Activated T-helper 17 cell treated with anti-CD3 and anti-CD28 coated beads, Interleukin-2, amount 50 U/mL, for 72 hours (primary cell): ENCODE measurements at regions not wholly inside any gene's neighbourhood (a gene's known extent, or its start where the extent isn't known, plus 50 kb on each side); places are given as distances from the start of the nearest gene placed in this dataset.
"Not testable (repeated sequence)": the region's sequence is repeated elsewhere in the genome, so short reads cannot be mapped to it uniquely, and the experiment has no call there.

Source experiments
- ATAC-seq: fragments of 150-1000 bp; cut with Tn5 transposase; replicated peaks from 2 replicates; pipeline ENCODE4 v1.10.0; 2021; ENCODE audit warnings: mild to moderate bottlenecking, moderate library complexity
- H3K27ac Mint-ChIP-seq: one replicate; pipeline ENCODE4 v1.8.0; 2022; ENCODE audit warnings: mixed read lengths
- H3K27me3 Mint-ChIP-seq: one replicate; pipeline ENCODE4 v1.8.0; 2022; ENCODE audit warnings: mixed read lengths
- H3K36me3 Mint-ChIP-seq: one replicate; pipeline ENCODE4 v1.8.0; 2022; ENCODE audit warnings: low read depth, mild to moderate bottlenecking, mixed read lengths
- H3K4me1 Mint-ChIP-seq: one replicate; pipeline ENCODE4 v1.8.0; 2022; ENCODE audit warnings: mixed read lengths
- H3K4me3 Mint-ChIP-seq: one replicate; pipeline ENCODE4 v1.8.0; 2022; ENCODE audit warnings: mild to moderate bottlenecking, mixed read lengths
- H3K9me3 Mint-ChIP-seq: one replicate; pipeline ENCODE4 v1.8.0; 2022; ENCODE audit warnings: mixed read lengths

- H3K27me3 Mint-ChIP-seq, ATAC-seq, H3K4me3 Mint-ChIP-seq, H3K36me3 Mint-ChIP-seq, H3K27ac Mint-ChIP-seq, H3K4me1 Mint-ChIP-seq, H3K9me3 Mint-ChIP-seq: not testable (repeated sequence)
Measured at GRCh38 chr9:66266856-66267430, 530.0 kb downstream of the FOXD4L4 start.

- H3K36me3 Mint-ChIP-seq, H3K4me3 Mint-ChIP-seq, H3K4me1 Mint-ChIP-seq, H3K27me3 Mint-ChIP-seq, ATAC-seq, H3K27ac Mint-ChIP-seq, H3K9me3 Mint-ChIP-seq: not testable (repeated sequence)
Measured at GRCh38 chr9:66267684-66268083, 530.7 kb downstream of the FOXD4L4 start.

- not testable (repeated sequence) for ATAC-seq, H3K4me1 Mint-ChIP-seq, H3K27ac Mint-ChIP-seq, H3K36me3 Mint-ChIP-seq, H3K4me3 Mint-ChIP-seq, H3K27me3 Mint-ChIP-seq, H3K9me3 Mint-ChIP-seq
Measured at GRCh38 chr9:66269024-66269423, 532.1 kb downstream of the FOXD4L4 start.

- peak; percentile 42 for ATAC-seq
- not testable (repeated sequence) for H3K4me1 Mint-ChIP-seq, H3K9me3 Mint-ChIP-seq, H3K36me3 Mint-ChIP-seq, H3K27me3 Mint-ChIP-seq
- H3K4me3 Mint-ChIP-seq, result peak overlapping the region; percentile 86
- peak overlapping the region; percentile 89 for H3K27ac Mint-ChIP-seq
Measured at GRCh38 chr9:66269783-66270182, 532.8 kb downstream of the FOXD4L4 start.

- not testable (repeated sequence) for H3K4me3 Mint-ChIP-seq, ATAC-seq, H3K36me3 Mint-ChIP-seq
Measured at GRCh38 chr9:66278809-66279208, 541.9 kb downstream of the FOXD4L4 start.

More at GRCh38 chr9:66278809-66279208, 541.9 kb downstream of the FOXD4L4 start:
- not testable (repeated sequence) for H3K9me3 Mint-ChIP-seq, H3K27me3 Mint-ChIP-seq, H3K4me1 Mint-ChIP-seq, H3K27ac Mint-ChIP-seq
